NCI-H82 treated with DMSO at 0.1 percent for 48 hours (cell line): ENCODE measurements at regions not wholly inside any gene's neighbourhood (a gene's known extent, or its start where the extent isn't known, plus 50 kb on each side); places are given as distances from the start of the nearest gene placed in this dataset.
"Not testable (repeated sequence)": the region's sequence is repeated elsewhere in the genome, so short reads cannot be mapped to it uniquely, and the experiment has no call there.

ENCODE experiments used
- DNase-seq: peaks from one replicate; lab custom pipeline; 2025; ENCODE audit not compliant: unreplicated experiment; lab: John Stamatoyannopoulos, UW

DNA sequence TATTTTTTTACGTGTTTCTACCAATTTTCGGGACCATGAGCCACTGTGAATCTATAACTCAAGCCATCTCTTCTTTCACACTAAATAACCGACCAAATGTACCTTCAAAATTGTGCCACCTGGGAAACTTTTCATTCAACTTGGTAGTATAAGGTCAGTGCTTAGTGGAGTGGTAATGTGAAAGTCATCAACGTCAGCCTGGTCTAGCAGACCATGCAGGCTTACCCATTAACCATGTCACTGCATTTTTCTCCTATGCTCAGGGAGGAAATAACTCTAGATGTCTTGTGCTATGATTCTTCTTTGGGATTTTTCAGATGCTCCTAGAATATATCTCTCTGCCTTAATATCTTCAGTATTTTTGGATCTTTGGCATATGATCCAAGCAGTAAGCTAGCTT is 1075.4 kb upstream of the POT1 start:
- DNase-seq, result no peak

DNA sequence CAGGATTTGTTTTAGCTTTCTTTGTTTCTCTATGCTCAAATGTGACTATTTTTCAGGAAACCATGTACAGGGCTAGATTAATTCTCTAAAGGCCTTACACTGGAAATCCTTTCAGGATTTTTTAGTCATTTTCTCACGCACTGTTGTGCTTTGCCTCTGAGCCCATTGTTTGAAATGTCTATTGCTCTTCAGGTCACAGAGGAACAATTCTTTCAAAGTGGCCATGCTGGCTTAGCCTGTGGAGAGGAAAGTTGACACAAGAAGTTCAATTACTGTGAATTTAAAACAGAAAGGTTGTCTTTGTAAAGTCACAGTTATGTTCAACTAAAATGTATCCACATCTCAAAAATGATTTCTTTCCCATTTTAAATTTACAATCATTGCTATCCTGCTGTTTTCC is 1071.7 kb upstream of the POT1 start:
- no peak for DNase-seq

DNA sequence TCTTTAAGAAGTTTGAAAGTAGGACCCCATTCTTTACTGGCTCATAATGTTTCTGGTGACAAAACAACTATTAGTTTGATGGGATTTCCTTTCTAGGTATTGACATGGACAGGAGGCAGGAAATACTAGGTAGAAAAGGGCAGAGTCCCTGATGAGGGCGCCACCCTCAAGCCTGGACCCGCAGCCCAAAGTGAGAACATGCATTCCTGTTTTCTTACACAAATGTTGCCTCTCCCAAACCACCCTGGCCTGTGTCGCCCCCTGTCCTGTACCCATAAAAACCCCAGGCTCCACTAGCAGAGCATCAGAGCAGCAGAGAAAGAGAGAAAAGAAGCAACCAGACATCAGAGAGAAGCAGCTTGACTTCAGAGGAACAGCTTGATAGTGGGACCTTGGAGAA is 1055.2 kb upstream of the POT1 start:
- no peak for DNase-seq

DNA sequence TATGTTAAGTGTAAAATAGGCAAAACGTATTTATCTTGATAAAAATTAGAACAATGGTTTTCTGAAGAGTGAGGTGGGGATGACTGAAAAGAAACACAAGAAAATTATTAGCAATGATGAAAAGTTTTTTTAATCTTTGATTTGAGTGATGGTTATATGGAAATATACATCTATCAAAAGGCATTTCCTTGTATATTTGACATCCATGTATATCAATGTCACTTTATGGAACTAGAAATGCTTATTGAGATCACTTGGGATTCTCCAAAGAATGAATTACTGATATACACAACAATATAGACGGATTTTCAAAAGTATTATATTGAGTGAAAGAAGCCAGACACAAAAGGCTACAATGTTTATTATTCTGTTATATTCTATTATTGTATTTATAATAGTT is 1042.0 kb upstream of the POT1 start:
- DNase-seq, result no peak

DNA sequence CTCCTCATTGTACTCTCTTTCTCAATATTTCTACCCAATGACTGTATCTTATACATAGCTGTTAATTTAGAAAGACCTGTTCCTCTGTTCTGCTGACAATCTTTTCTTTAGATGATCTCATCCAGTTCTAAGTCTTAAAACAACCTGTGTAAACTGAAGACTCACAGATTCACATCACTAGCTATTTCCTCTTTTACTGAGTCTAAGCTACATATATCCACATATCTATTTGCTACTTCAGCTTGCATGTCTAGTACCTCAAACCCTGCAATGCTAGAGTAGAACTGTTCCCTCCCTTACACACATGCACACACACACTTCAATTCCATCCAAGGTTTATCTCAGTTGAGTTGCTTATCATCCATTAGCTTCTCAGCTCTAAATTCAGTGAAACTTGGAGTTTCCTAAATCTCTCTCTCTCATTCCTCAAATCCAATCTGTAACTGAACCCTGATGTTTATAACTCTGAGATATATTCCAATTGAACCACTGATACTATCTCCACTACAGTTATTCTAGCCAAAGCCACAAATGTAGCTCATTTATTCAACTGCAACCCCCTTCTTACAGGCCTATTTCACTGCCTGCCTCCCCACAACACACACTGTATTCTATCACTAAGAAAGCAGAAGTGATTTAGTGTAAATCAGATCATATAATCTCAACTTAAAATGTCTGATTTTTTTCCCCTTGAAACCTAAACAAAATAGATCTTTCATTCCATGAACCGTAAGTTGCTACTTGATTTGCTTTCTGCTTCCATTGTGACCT is 1036.8 kb upstream of the POT1 start:
- no peak for DNase-seq

DNA sequence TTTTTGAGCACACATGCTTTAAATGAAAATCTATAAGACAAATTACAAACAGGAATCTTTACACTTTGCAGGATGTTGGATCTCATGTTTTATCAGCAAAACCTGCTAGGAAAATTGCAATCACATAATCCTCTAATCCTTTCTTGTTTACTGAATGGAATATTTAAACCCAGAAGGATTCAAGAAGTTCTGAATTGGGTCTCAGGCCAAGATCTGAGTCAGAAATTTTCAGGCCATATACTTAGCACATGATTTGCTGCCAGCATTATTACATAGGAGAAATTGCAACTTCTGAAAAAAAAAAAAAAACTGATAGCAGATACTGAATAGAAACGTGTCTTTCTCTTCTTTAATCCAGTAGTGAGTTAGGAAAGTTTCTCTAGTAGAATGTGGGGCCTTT is 1005.3 kb upstream of the POT1 start:
- DNase-seq, result no peak

DNA sequence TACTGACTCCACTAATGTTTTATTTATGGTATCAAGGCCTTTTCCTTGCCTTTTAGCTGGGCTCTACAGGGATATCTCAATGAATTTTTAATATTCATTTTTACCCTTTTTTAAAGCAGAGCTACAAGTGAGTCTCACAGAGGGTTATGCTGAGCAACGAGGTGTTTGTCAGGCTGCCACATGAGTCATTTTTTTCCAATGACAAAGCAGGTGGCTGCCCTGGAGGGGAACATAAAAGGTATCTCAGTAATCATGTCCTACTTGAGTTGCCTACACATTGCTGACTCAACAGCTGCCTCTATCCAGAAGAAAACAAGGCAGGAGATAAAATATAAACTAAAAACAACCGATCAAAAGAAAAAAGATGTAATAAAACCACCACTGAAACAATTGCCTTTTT is 1004.9 kb upstream of the POT1 start:
- no peak for DNase-seq

DNA sequence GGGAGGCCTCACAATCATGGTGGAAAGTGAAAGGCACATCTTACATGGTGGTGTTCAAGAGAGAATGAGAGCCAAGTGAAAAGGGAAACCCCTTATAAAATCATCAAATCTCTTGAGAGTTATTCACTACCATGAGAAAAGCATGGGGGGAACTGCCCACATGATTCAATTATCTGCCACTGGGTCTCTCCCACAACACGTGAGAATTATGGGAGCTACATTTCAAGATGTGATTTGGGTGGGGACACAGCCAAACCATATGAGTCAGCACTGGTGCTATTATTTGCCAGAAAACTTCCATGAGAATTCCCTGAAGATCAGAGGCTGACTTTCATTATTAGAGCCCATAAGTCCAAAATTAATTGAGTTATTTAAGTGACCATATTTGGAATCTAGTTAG is 1001.2 kb upstream of the POT1 start:
- DNase-seq, result no peak

DNA sequence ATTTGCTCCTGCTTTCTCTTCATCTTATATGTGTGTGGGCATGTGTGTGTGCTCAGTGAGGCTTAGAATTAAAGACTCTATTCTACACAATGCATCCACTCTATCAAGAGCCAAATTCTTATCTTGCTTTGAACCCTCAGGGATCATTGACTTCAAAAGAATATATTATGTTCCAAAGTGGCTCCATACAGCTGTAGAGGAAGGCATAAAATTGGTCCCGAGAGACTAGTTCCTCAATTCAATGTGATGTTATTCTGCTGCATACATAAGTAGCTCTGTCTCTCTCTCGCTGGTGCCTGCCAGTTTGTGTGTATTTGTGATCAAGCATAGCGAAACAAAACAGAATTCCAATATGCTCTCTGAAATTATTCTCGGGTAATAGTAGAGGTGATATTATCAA is 997.9 kb upstream of the POT1 start:
- no peak for DNase-seq

DNA sequence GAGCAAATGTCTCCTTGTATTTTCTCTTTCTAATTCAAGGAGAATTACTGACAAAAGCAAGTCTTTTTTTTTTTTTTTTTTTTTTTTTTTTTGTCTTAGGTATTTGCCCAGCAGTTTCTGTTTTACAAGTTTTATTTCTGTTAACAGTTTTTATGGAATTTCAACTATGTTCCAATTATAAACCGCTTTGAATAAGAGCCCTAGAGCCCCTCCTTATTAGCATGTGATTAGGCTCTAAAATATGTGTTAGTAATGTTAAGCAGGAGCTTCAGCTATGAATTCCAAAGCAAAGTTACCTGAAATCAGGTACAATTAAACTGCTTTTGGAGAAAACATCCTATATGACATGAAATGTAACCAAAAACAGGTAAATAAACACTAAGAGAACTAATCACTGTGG is 997.0 kb upstream of the POT1 start:
- no peak for DNase-seq

DNA sequence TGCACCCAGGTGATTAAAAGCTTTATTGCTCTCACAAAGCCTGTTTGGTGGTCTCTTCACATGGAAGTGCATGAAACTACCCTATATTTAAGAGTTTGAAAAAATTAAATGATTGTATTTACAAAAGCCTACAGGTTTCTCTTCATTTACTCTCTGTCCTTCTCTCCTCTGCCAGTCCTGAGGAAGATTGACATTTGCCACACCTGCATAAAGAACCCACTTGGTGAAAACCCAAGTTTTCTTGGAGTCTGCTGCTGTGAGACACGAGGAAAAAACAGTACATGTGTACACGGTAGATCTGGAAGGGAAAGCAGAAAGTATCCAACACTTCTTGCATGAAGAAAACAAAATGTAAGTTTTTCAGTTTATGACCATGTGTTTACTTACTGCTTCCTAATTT is 994.4 kb upstream of the POT1 start:
- no peak for DNase-seq

DNA sequence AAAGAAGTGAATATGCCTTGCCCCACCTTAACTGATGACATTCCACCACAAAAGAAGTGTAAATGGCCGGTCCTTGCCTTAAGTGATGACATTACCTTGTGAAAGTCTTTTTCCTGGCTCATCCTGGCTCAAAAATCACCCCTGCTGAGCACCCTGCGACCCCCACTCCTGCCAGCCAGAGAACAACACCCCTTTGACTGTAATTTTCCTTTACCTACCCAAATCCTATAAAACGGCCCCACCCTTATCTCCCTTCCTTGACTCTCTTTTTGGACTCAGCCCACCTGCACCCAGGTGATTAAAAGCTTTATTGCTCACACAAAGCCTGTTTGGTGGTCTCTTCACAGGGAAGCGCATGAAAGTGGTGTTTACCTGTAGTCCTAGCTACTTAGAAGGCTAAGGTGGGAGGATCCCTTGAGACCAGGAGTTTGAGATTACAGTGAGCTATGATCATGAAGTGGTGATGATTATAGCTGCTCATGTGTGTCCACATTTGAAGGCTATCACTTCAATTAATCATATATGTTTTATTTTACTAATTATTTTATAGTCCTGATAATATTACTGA is 985.8 kb upstream of the POT1 start:
- DNase-seq, result not testable (repeated sequence)

DNA sequence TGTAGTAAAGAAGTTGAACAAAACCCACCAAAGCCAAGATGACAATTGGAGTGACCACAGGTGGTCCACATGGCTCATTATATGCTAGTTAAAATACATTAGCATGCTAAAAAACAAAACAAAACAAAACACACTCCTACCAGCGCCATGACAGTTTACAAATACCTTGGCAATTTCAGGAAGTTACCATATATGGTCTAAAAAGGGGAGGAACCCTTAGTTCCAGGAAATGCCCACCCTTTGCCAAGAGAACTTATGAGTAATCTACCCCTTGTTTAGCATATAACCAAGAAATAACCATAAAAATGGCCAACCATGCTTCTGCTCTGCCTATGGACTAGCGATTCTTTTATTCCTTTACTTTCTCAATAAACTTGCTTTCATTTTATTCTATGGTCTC is 979.1 kb upstream of the POT1 start:
- DNase-seq, result no peak

DNA sequence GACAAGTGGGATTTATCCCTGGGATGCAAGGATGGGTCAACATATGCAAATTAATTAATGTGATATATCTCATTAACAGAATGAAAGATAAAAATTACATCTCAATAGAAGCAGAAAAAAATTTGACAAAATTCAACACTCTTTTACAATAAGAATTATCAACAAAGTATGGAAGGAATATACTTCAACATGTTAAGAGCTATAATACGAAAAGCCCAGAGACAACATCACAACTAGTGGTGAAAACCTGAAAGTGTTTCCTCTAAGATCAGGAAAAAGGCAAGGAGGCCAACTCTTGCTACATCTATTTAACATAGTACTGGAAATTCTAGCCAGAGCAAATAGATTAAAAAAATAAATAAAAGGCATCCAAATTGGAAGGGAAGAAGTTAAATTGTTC is 970.0 kb upstream of the POT1 start:
- DNase-seq, result no peak

DNA sequence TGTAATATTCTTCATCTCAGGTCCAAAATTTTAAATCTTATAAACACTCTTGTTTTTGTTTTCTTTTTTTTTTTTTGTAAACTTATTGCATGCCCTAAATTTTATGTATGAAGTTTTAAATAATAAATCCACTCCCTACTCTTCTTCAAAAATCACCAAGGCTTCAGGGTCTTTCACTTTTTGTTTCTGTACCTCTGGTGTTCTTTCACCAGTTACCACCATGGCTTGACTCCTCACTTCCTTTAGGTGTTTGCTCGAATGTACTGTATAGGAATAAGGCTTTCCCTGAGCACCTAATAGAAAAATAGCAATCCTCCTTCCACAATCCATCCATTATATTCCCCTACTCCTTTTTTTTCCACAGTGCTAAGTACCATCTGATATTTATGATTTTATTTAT is 962.8 kb upstream of the POT1 start:
- DNase-seq, result no peak

DNA sequence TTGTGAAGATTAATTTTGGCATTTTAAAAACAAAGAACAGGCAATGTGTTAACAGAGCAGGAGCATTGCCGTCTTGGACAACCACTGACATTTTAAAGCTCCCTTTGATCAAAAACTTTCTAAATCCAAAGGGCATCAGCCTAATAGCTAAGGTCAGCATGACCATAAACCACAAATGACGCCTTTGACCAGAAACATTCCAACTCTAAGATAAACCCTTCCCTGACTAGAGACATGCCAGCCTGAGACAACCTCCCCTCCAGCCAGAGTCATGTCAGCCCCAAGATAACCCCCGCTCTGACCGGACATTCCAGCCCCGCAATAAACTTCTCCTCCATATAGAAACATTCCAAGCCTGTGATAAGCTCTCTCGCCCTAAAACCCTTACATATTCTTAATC is 949.4 kb upstream of the POT1 start:
- no peak for DNase-seq

DNA sequence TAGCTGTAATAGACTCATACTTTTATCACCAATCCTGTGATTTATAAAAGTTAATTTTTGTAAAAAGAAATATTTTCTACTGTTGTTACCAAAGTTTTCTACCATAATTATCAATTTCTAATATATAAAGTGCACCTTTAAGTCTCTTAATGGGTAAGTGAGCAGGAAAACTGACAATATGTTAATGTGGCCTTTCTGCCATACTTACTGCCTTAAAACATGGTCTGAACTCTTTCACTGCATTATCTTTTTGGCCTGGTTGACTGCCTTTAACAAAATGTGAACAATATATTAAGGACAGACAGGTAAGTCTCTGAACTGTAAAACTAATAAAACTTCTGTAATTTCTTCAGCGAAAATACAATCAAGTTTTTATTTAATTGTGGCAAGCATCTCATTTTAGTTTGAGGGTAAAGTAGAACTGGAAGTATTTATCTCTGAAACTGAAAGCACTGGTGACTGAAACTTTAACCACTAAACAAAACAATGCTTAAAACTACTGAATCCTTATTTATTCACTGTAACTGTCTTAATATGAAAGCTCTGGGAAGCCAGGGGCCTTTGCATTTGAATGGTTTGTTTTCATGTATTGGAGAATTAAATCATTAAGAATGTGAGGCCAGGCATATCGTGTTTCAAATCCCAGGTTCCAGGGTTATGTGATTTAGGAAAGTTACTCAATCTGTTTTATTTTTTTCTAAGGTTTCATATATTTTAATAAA is 948.8 kb upstream of the POT1 start:
- DNase-seq, result no peak

DNA sequence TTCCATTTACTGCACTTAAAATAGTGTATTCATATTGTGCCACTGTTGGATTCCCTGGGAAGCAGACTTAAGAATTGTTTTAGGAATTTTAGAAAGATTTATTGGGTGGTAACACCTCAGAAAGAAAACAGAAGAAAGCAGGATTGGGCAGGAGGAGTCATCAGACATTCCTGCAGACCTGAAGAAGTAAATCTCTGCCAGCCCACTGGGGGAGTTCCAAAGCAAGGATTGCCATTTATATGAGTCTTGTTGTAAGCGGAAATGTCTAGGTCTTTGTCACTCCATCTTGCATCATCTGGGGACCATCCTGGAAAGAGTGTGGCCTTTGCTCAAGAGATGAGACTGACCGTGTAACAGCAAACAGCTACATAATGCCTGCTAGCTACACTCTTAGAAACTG is 947.6 kb upstream of the POT1 start:
- DNase-seq, result no peak

DNA sequence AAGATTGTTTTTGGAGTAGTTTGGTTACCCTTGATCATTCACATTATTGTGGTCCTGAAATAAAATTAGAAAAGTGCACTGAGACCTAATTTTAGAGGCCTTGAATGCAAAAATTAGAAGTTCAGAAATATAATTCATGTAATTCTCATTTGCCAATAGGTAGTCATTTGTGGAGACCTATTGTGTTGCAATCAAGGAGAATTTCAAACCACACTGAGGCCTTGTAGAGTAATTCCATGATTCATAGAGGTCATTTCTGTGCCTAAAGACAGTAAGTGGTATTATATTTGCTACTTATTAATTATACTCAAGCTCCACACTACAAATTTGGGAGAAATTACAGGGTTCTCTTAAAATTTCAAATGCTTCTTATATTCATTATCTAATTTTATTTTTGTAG is 946.8 kb upstream of the POT1 start:
- DNase-seq, result no peak

DNA sequence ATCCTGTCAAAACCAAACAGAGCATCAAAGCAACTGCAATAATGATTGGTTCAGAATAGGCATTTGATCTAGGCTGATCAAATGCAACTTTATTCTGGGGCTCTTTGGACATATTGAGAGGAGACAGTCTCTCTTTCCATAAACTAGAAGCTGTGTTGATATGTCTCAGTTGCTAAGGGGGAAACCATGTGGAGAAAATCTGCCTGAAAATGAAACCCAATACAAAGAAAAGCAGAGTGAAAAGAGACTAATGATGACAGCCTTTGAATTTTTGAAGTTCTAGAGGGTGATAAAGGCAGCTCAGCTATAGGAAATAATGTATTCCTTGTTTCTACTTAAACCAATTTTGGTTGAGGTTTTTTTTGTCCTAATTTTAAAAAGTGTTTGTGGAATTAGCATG is 941.8 kb upstream of the POT1 start:
- DNase-seq, result no peak

DNA sequence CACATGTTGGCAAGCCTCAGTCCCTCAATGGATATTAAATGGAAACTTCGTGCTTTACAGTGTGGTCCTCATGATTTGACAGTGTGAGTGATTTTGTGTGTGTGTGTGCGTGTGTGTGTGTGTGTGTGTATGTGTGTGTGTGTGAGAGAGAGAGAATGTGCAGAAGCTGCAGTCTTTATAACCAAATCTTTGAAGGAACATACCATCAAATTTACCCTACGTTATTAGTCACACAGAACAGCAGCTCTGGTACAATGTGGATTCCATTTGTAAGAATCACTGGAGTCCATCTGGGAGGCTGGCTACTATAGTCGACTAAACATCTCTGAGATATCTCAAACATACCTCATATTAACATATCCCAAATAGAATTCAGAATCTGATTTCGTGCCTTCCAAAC is 928.0 kb upstream of the POT1 start:
- DNase-seq, result no peak

DNA sequence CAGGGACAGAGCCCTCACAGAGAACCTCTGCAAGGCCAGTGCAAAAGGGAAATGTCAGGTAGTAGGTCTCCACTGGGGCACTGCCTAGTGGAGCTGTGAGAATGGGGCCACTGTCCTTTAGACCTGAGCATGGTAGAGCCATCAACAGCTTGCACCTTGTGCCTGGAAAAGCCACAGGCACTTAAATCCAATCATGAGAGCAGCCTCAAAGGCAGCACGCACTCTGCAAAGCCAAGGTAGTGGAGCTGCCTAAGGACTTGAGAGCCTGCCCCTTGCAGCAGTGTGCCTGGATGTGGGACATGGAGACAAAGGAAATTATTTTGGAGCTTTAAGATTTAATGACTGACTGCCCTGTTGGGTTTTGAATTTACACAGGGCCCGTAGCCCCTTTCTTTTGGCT is 918.5 kb upstream of the POT1 start:
- no peak for DNase-seq

DNA sequence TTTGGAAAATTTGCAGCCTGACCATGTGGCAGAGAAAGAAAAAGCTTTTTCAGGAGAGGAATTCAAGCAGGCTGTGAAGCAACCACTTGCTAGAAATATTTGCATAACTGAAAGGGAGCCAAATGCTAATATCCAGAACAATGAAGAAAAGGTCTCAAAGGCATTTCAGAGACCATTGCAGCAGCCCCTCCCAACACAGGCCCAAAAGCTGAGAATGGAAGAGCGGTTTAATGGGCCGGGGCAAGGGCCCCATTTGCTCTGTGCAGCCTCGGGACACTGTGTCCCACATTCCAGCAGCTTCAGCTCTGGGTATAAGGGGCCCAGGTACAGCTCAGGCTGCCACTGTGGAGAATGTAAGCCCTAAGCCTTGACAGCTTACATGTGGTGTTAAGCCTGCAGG is 918.1 kb upstream of the POT1 start:
- DNase-seq, result no peak
